Uterus (tissue), 3 donors: ENCODE measurements at regions not wholly inside any gene's neighbourhood (a gene's known extent, or its start where the extent isn't known, plus 50 kb on each side); places are given as distances from the start of the nearest gene placed in this dataset.

ENCODE experiments used
- DNase-seq, 2 donors: peaks; one replicate each; pipeline ENCODE4 v3.0.0-alpha.2; 2019 to 2020
- H3K27ac ChIP-seq, 2 donors: fragments of 200-600 bp; sonication (generic); 1 replicate in 1 of 2; 2 replicates in 1 of 2; pipeline ENCODE4 v1.5.1; 2016 to 2018
- H3K27me3 ChIP-seq, 2 donors: fragments of 200-600 bp; sonication (generic); one replicate each; pipeline ENCODE4 v1.5.1; 2018 to 2019; ENCODE audit warnings: control low read depth in 1 of 2
- H3K36me3 ChIP-seq, 2 donors: fragments of 200-600 bp; sonication (generic); one replicate each; pipeline ENCODE4 v1.5.1; 2019; ENCODE audit warnings: control low read depth in 1 of 2
- H3K4me1 ChIP-seq, 2 donors: fragments of 200-600 bp; sonication (generic); one replicate each; pipeline ENCODE4 v1.5.1; 2018 to 2019; ENCODE audit warnings: control low read depth in 1 of 2
- H3K4me3 ChIP-seq, 2 donors: fragments of 200-600 bp; sonication (generic); 1 replicate in 1 of 2; 2 replicates in 1 of 2; pipeline ENCODE4 v1.5.1; 2018 to 2019; ENCODE audit warnings: mild to moderate bottlenecking in 1 of 2
- H3K9me3 ChIP-seq, 2 donors: fragments of 200-600 bp; sonication (generic); one replicate each; pipeline ENCODE4 v1.5.1; 2019; ENCODE audit warnings: control low read depth in 1 of 2
- CTCF ChIP-seq, 4 experiments: fragments of 200-600 bp in 2 of 4; fragments of 450-650 bp in 2 of 4; sonication (generic) in 2 of 4; IDR thresholded peaks; one replicate each; pipeline ENCODE4 v1.5.1; 2016 to 2019; ENCODE audit warnings: antibody characterized with exemption in 4 of 4, mild to moderate bottlenecking in 2 of 4, moderate library complexity in 1 of 4
- POLR2A ChIP-seq, 2 donors: fragments of 450-650 bp; IDR thresholded peaks; one replicate each; pipeline ENCODE4 v1.6.1; 2016; ENCODE audit warnings: antibody characterized with exemption in 2 of 2, mild to moderate bottlenecking in 1 of 2, moderate library complexity in 1 of 2
- intact Hi-C: fragments of 100-400 bp; cut with DNase I; formaldehyde crosslinking; loops from one replicate; pipeline ENCODE4 v1.15.1; 2023; ENCODE audit warnings: low total_unique reads
- donor health status: DM: yes; HTN: yes; CAD: no.

- Histone ChIP-seq H3K4me3 (no peak overlapping the region), H3K27ac (no peak overlapping the region), H3K4me1 (no peaks in the 10 kb centered on the region), H3K36me3 (no peaks in the 10 kb centered on the region), H3K9me3 (no peaks in the 10 kb centered on the region), H3K27me3 (no peaks in the 10 kb centered on the region)
- intact Hi-C loops: loop anchor here (5.0 kb wide), 1 partner anchor 363 kb away; no protein-coding TSS in a partner anchor
- no peak for TF ChIP-seq POLR2A (IDR thresholded peaks at IDR 0.05)
- TF ChIP-seq CTCF (IDR thresholded peaks at IDR 0.05): no peak
- no peak for DNase-seq
These were observed 312.7 kb downstream of the PTPRU start for GRCh38 chr1:29549001-29549400.

- intact Hi-C loops: loop anchor here (5.0 kb wide), 1 partner anchor 364 kb away; no protein-coding TSS in a partner anchor
- Histone ChIP-seq H3K27ac (no peak overlapping the region), H3K27me3 (no peaks in the 10 kb centered on the region), H3K4me1 (no peaks in the 10 kb centered on the region), H3K9me3 (no peaks in the 10 kb centered on the region), H3K4me3 (no peak overlapping the region), H3K36me3 (no peaks in the 10 kb centered on the region)
- no peak for DNase-seq
- TF ChIP-seq CTCF (IDR thresholded peaks at IDR 0.05) (no peak), POLR2A (IDR thresholded peaks at IDR 0.05) (no peak)
These were observed 311.8 kb downstream of the PTPRU start for GRCh38 chr1:29548091-29548490.

- DNase-seq: no peak
- TF ChIP-seq POLR2A (IDR thresholded peaks at IDR 0.05): no peak
- no peak for TF ChIP-seq CTCF (IDR thresholded peaks at IDR 0.05)
- Histone ChIP-seq H3K4me1 (peaks cover 0 to 4% of the 10 kb centered on the region in 2 donors), H3K27me3 (no peaks in the 10 kb centered on the region), H3K27ac (no peak overlapping the region), H3K36me3 (no peaks in the 10 kb centered on the region), H3K9me3 (no peaks in the 10 kb centered on the region), H3K4me3 (no peak overlapping the region)
- intact Hi-C loops: loop anchor here (5.0 kb wide), 1 partner anchor 365 kb away; no protein-coding TSS in a partner anchor
These were observed 311.0 kb downstream of the PTPRU start for GRCh38 chr1:29547300-29547699.

GRCh38 chr1:29546496-29546895, 310.2 kb downstream of the PTPRU start:
- Histone ChIP-seq H3K4me3 (no peak overlapping the region), H3K36me3 (no peaks in the 10 kb centered on the region), H3K27ac (no peak overlapping the region), H3K9me3 (no peaks in the 10 kb centered on the region), H3K4me1 (peaks cover 0 to 4% of the 10 kb centered on the region in 2 donors), H3K27me3 (no peaks in the 10 kb centered on the region)
- no peak for DNase-seq
- intact Hi-C loops: loop anchor here (5.0 kb wide), 1 partner anchor 366 kb away; no protein-coding TSS in a partner anchor
- TF ChIP-seq POLR2A (IDR thresholded peaks at IDR 0.05) (no peak), CTCF (IDR thresholded peaks at IDR 0.05) (no peak)

- Histone ChIP-seq H3K27ac (no peak overlapping the region), H3K36me3 (no peaks in the 10 kb centered on the region), H3K4me3 (no peak overlapping the region), H3K27me3 (no peaks in the 10 kb centered on the region), H3K9me3 (no peaks in the 10 kb centered on the region), H3K4me1 (peaks cover 0 to 4% of the 10 kb centered on the region in 2 donors)
- TF ChIP-seq POLR2A (IDR thresholded peaks at IDR 0.05) (no peak), CTCF (IDR thresholded peaks at IDR 0.05) (no peak)
- no peak for DNase-seq
- intact Hi-C loops: no loop called here
These were observed 308.1 kb downstream of the PTPRU start for GRCh38 chr1:29544406-29544805.
